ENCODE measurements at regions not wholly inside any gene's neighbourhood (a gene's known extent, or its start where the extent isn't known, plus 50 kb on each side); places are given as distances from the start of the nearest gene placed in this dataset.

GRCh38 chr5:135234242-135234641 lies 164.8 kb downstream of the MACROH2A1 start:
- no peak for DNase-seq

DNA sequence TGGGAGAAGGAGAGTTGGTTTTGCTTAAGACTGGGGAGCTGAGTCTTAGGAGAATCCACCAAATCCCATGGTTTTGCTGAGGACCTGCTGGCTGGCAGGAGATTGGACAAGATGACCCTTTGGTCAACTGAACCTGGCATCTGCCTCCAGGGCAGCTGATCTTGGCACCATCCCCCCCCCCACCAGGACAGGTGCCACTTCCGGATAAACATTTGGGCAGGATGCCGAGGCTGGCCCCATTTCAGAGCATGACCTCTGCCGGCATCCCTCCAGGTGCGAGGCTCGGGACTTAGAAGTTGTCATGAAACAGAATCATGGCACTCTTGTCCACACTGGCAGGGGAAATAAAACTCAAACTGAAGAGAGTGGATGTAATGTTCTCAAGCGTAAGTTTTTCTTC lies 165.6 kb downstream of the MACROH2A1 start:
- no peak for DNase-seq

DNA sequence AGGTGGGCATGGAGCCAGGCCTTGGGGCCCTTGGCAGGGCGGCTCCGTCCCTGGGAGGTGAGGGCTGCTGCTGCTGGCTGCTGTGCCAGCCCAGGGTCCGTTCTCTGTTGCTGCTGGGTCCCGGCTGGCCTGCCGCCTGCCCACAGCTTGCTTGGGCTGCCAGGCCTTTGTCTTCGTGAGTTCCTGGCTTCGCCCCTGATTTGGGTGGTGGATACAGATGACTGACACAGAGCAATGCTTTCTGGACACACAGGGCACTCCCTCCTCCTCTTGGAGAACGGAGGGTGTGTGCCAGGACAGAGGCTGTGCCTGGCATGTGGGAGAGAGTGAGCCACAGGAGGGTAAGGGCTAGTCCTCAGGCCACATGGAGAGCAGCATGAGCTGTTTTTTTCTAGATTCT lies 166.1 kb downstream of the MACROH2A1 start:
- no peak for DNase-seq

DNA sequence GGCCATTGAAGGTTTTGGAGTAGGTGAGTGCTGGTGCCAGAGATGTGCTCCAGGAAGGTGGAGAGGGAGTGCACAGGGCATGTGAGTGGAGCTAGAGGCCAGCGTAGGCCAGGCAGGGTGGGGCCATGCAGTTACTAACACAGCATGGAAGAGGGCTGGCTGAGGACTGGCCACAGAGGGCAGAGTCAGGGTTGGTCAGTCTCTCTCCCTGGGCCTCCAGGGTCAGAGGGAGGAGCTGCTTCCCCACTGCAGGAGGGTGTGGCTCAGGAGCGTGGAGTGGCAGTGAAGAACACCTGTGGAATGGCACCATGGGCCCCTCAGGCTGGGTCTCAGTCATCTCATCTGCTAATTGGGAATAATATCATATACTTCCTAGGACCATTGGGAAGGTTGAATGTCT lies 167.7 kb downstream of the MACROH2A1 start:
- no peak for DNase-seq

DNA sequence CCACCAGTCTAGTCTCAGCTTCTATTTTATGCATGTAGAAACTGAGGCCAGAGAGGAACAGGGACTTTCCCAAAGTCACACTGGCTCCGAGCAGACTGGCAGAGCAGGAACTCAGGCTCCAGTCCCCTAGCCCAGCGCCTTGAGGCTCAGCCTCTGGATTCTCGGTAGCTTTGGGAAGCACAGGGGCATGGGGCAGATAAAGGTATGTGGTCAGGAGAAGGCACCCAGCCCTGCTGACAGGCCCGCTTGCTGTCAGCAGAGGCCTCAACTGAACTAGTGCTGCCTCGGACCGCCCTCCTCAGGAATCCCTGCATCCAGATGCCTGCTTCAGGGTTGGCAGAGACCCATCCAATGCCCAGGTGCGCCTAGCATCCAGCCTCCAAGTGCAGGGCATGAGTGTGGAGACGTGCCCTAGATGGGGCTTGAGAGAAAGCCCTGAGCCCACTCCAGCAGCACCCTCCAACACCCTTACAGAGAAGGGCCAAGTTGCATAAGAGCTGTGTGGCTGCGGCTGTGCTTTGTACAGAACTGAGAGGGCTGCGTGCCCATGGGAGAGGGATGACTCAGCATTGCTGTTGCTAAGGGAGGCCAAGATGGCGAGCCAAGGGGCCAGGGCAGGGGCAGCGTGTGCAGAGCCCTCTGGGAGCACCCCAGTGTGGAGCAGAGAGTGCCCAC lies 168.6 kb downstream of the MACROH2A1 start:
- no peak for DNase-seq

DNA sequence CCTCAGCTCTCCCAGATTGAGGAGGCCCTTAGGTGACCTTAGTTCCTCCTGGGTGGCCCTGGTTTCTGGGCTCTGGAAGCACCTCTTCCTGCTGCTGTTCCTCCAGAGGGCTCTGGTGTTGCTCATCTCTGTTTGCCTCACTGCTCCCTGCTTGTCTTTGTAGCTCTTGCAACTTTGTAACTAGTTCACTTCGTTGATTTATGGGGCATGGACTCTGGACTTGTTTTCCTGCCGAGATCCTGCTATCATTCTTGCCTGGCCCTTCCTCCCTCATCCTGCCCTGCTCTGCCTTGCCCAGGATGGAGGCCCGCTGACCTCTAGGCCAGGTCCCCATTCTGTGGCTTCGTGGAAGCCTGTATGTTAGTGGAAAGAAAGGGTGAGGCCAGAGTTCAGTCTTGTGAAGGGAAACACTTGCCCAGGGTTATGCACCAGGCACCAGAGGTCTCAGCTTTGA lies 169.3 kb downstream of the MACROH2A1 start:
- DNase-seq: no peak

GRCh38 chr5:135229122-135229521 lies 169.9 kb downstream of the MACROH2A1 start:
- no peak for DNase-seq

DNA sequence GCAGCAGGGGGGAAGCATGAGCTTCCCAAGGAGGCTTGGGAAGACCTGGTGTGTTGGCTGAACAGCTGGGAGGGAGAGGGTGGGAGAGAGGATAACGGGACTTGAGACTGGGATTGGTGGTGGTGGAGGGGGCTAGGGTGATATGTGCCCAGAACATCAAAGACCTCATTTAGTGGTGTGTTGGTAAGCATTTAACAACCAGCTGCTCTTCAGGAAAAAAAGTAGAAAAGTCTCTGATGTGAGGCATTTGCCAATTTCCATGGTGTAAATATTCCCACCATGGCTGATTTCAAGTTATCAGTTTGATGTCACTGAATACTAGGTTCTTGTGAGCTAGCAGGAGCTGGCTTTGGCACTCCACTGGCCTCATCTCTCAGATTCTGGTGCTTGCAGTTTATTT lies 170.8 kb downstream of the MACROH2A1 start:
- no peak for DNase-seq

- DNase-seq: no peak
Measured at GRCh38 chr5:135227064-135228022, 171.7 kb downstream of the MACROH2A1 start.

DNA sequence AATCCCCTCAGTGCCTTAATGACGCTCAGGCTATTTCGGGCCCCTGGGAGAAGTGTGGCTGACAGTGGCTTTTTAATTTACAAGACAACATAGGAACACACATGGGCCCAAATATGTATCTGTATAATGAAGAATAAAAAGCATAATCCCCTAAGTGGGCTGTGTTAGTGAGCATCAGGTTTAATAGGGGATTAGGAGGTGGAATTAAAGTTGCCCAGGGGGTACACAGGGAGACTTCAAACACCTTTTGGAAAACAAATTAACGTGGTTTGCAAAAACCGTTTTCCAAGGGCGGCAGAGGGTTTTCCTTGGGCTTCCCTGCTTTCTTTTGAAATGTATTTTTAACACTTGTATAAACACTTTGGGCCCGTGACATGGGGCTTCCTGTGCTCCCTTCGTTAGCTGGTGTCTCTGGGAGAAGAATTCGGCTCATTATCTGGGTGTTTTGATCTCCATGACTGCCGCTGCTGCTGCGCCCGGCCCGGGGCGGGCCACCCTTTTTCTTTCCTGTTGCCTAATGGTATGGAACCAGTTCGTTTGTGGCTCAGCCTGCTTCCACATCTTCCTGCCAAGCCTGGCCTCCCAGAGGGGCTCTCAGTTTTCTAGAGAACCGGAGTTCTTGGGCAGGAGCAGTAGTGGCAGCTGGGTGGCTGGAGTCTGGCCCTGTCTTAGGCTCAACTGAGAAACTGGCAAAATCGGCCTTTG lies 173.0 kb downstream of the MACROH2A1 start:
- no peak for DNase-seq

DNA sequence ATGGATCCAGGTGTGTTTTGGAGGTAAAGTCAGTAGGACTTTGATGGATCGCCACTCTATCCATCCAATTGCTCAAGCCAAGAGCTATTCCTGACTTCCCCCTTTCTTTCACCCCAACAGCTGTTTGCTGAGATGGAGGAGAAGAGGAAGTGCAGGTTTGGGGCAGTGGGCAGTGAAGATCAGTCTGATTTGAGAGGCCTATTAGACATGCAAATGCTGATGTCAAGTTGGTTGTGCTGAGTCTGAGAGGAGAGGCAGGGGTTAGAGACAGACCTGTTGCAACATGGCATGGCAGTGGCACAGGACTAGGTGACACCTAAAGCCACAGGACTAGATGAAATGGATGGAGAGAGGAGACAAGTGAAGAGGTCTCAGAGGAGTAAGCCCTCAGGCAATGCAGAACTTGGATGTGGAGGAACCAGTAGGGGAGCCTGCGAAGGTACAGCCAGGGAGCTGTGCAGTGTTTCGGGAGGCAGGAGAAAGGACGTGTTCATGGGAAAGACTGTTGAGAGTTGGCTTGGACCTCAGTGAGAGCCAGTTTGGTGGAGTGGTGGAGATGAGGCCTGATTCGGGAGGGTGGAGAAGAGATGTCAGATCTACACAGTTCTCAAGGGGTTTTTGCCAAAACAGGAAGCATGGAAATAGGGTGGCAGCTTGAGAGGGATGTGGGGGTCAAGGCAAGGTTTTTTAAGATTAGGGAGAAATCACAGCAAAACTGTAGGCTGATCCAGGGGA lies 175.0 kb downstream of the MACROH2A1 start:
- DNase-seq: no peak

GRCh38 chr5:135223404-135223803 lies 175.6 kb downstream of the MACROH2A1 start:
- DNase-seq: no peak

DNA sequence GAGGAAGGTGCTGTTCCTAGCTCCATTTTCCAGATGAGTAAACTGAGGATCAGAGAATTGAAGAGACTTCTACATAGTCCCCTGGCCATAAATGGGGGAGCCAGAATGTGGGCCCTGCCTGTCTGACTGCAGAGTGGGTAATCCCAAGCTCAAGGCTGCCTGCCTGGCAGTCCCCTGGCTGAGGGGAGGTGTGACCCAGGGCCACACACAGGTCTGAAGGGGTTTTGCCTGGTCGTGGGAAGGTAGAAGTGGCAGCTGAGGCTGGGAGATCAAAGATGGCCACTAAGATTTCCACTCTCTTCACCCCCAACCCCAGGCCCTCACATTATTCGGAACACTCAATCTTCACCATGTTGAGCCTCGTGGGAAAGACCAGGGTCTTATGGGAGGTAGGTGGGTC lies 176.3 kb downstream of the MACROH2A1 start:
- no peak for DNase-seq

- DNase-seq: no peak
Measured at GRCh38 chr5:135222171-135222681, 176.8 kb downstream of the MACROH2A1 start.

DNA sequence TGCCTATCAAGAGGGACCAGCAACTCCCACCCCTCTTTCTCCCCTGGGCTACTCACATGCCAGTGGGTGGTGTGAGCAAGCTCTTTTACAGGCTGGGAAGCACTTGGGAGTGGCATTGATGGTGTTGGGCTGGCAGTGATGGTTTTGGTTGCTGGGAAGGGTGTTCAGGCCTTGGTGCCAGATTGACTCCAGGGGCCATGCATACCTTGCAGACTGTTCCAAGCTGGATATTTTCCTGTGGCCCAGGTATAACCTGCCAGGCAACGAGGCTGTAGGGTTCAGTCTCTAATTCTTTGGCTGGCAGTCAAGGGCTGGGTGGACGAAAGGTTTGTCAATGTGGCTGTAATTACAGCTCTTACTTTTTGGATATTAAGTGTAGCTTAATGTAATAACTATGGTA lies 177.3 kb downstream of the MACROH2A1 start:
- no peak for DNase-seq

DNA sequence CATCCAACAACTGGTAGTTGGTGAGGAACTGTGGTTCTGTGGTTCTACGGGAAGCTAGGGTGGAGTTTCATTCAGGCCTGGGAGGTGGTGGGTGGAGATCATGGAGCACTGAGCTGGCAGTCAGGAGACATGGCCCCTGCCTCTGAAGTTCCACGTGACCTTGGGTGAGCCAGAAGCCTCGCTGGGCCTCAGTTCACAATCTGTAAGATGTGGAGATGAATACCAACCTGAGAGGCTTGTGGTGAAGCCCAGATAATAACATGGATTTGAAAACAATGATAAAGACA lies 177.9 kb downstream of the MACROH2A1 start:
- no peak for DNase-seq

- DNase-seq: no peak
Measured at GRCh38 chr5:135220394-135221186, 178.4 kb downstream of the MACROH2A1 start.

DNA sequence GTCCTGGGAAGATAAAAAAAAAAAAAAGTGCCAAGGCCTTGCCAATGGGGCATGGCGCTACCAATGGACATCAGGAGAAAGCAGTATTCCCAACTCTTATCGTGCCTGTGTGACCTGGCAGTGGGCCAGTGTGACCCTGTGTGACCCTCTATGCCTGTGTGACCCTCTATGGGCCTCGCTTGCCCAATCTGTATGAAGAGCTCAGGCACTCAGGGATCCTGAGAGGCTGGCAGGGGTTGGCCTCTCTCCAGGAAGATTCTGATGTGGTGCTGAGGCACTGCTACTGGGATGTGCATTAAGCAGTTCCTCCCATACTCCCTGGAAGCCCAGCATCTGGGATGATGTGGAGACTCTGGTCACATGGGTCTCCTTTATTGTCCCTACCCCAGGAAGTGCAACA lies 179.2 kb downstream of the MACROH2A1 start:
- no peak for DNase-seq

DNA sequence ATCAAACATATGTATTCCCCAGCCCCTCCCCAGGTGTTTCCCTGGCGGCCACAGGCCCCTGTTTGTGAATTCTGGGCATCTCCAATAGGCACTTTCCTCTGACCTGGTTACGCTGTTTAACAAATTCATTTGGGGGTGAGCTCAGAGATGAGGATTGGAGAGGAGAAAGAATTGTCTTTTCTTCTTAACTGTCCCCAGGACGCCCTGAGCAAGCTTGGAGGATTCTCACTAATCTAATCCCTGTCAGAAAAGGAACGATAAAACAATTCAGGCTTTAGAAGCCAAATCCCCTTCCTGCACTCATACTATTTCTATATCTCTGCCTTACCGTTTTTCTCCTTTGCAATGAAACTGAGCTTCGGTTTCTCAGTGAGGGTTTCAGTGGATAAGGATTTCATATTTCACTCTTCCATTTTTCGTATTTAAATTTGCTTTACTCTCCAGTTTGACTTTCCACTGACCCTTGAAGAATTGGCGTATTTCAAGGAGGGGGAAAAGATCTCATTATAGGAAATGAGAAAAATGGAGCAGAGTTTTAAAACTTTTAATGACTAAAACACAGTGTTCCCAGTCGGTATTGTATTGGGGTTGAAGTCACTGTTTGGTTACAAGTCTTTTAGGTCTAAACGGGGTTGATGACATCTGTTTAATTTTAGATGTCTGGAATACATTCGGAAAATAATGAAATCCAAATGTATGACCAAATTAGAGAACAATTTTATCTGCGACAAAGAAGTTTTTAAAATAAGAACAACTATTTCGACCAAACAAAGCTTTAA lies 180.1 kb downstream of the MACROH2A1 start:
- DNase-seq: no peak

- no peak for DNase-seq
Measured at GRCh38 chr5:135218486-135218755, 180.6 kb downstream of the MACROH2A1 start.

Data from activated CD4-positive, CD25-positive, alpha-beta regulatory T cell (primary cell).